ENCODE measurements at regions not wholly inside any gene's neighbourhood (a gene's known extent, or its start where the extent isn't known, plus 50 kb on each side); places are given as distances from the start of the nearest gene placed in this dataset.

GRCh38 chr16:60458255-60458654 lies 1578.0 kb downstream of the CDH8 start:
- no peak for DNase-seq
- Mint-ChIP-seq H3K9me3 (ENCODE audit: unreplicated experiment) (no peaks in the 10 kb centered on the region), H3K4me1 (ENCODE audit: low read depth, unreplicated experiment) (no peaks in the 10 kb centered on the region), H3K4me3 (ENCODE audit: unreplicated experiment) (no peak overlapping the region), H3K27me3 (ENCODE audit: unreplicated experiment) (peaks cover 3% of the 10 kb centered on the region), H3K36me3 (ENCODE audit: unreplicated experiment) (no peaks in the 10 kb centered on the region), H3K27ac (ENCODE audit: unreplicated experiment) (no peak overlapping the region)
- TF ChIP-seq, protein P1, sequence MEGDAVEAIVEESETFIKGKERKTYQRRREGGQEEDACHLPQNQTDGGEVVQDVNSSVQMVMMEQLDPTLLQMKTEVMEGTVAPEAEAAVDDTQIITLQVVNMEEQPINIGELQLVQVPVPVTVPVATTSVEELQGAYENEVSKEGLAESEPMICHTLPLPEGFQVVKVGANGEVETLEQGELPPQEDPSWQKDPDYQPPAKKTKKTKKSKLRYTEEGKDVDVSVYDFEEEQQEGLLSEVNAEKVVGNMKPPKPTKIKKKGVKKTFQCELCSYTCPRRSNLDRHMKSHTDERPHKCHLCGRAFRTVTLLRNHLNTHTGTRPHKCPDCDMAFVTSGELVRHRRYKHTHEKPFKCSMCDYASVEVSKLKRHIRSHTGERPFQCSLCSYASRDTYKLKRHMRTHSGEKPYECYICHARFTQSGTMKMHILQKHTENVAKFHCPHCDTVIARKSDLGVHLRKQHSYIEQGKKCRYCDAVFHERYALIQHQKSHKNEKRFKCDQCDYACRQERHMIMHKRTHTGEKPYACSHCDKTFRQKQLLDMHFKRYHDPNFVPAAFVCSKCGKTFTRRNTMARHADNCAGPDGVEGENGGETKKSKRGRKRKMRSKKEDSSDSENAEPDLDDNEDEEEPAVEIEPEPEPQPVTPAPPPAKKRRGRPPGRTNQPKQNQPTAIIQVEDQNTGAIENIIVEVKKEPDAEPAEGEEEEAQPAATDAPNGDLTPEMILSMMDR (IDR thresholded peaks at IDR 0.05; ENCODE audit: partially characterized antibody, unreplicated experiment), result no peak

- TF ChIP-seq, protein P1 (IDR thresholded peaks at IDR 0.05; ENCODE audit: partially characterized antibody, unreplicated experiment), result no peak
- Mint-ChIP-seq H3K4me1 (ENCODE audit: low read depth, unreplicated experiment) (no peaks in the 10 kb centered on the region), H3K4me3 (ENCODE audit: unreplicated experiment) (no peak overlapping the region), H3K27ac (ENCODE audit: unreplicated experiment) (no peak overlapping the region), H3K9me3 (ENCODE audit: unreplicated experiment) (no peaks in the 10 kb centered on the region), H3K27me3 (ENCODE audit: unreplicated experiment) (peaks cover 3% of the 10 kb centered on the region), H3K36me3 (ENCODE audit: unreplicated experiment) (no peaks in the 10 kb centered on the region)
- no peak for DNase-seq
These were observed 1583.6 kb downstream of the CDH8 start for GRCh38 chr16:60452646-60453045.

GRCh38 chr16:60438894-60439293 lies 1597.3 kb downstream of the CDH8 start:
- H3K36me3 Mint-ChIP-seq (ENCODE audit: unreplicated experiment), result no peaks in the 10 kb centered on the region
- DNase-seq, result no peak
- no peaks in the 10 kb centered on the region for H3K4me1 Mint-ChIP-seq (ENCODE audit: low read depth, unreplicated experiment)
- H3K4me3 Mint-ChIP-seq (ENCODE audit: unreplicated experiment), result no peak overlapping the region
- H3K27me3 Mint-ChIP-seq (ENCODE audit: unreplicated experiment), result no peaks in the 10 kb centered on the region
- no peak overlapping the region for H3K27ac Mint-ChIP-seq (ENCODE audit: unreplicated experiment)
- TF ChIP-seq, protein P1 (IDR thresholded peaks at IDR 0.05; ENCODE audit: partially characterized antibody, unreplicated experiment), result no peak
- no peaks in the 10 kb centered on the region for H3K9me3 Mint-ChIP-seq (ENCODE audit: unreplicated experiment)

DNA sequence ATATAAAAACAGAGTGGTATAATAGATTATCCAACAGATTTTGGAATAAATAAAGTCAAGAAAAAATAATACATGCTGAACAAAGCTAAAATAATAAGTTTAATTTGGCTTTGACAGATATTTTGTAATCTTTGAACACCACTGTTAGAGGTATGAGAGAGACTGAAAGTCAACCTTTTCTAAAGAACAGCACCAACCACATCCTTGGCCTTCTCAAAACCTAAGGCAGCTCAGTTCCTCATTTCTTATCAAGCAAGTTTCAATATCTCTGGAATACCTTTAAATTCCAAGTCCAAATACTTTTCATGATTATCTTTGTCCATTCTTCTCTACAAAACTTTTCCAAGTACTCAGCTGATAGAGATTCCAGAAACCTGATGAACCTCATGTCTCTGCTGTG lies 1603.8 kb downstream of the CDH8 start:
- Mint-ChIP-seq H3K36me3 (ENCODE audit: unreplicated experiment) (no peaks in the 10 kb centered on the region), H3K4me3 (ENCODE audit: unreplicated experiment) (no peak overlapping the region), H3K9me3 (ENCODE audit: unreplicated experiment) (no peaks in the 10 kb centered on the region), H3K4me1 (ENCODE audit: low read depth, unreplicated experiment) (no peaks in the 10 kb centered on the region), H3K27me3 (ENCODE audit: unreplicated experiment) (no peaks in the 10 kb centered on the region), H3K27ac (ENCODE audit: unreplicated experiment) (no peak overlapping the region)
- TF ChIP-seq, protein P1 (IDR thresholded peaks at IDR 0.05; ENCODE audit: partially characterized antibody, unreplicated experiment), result no peak
- no peak for DNase-seq

- no peak overlapping the region for H3K27ac Mint-ChIP-seq (ENCODE audit: unreplicated experiment)
- no peaks in the 10 kb centered on the region for H3K9me3 Mint-ChIP-seq (ENCODE audit: unreplicated experiment)
These were observed 1616.4 kb downstream of the CDH8 start for GRCh38 chr16:60419859-60420258.

More at GRCh38 chr16:60419859-60420258, 1616.4 kb downstream of the CDH8 start:
- no peaks in the 10 kb centered on the region for H3K4me1 Mint-ChIP-seq (ENCODE audit: low read depth, unreplicated experiment)
- no peak for DNase-seq
- H3K36me3 Mint-ChIP-seq (ENCODE audit: unreplicated experiment), result no peaks in the 10 kb centered on the region
- peaks cover 2% of the 10 kb centered on the region for H3K27me3 Mint-ChIP-seq (ENCODE audit: unreplicated experiment)
- H3K4me3 Mint-ChIP-seq (ENCODE audit: unreplicated experiment), result no peak overlapping the region
- TF ChIP-seq, protein P1 (IDR thresholded peaks at IDR 0.05; ENCODE audit: partially characterized antibody, unreplicated experiment), result no peak

All from glutamatergic neuron (in vitro differentiated cells).